ENCODE measurements at regions not wholly inside any gene's neighbourhood (a gene's known extent, or its start where the extent isn't known, plus 50 kb on each side); places are given as distances from the start of the nearest gene placed in this dataset.

DNA sequence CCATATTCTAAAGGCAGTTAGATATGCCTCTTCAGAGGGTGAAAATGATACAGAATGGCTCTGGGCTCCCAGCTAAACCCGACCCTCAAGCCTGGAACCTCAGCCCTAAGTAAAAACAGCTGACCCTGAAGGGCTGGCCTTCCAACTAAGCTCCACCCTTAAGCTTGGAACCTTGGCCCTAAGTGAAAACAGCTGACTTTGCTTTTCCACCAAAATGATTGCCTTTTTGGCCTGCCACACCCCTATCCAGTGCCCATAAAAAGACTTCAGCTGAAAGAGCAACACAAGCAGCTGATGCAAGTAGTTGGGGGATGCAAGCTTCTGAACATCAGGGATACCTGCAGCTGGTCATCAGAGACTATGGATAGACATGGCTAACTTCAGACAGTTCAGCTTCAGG lies 647.4 kb upstream of the SGCD start:
- POLR2A ChIA-PET: no interaction called here
- TF ChIP-seq MAX (IDR thresholded peaks at IDR 0.05; ENCODE audit: insufficient read depth, insufficient read length): no peak
- TF ChIP-seq FOS (IDR thresholded peaks at IDR 0.05; ENCODE audit: borderline replicate concordance, insufficient read depth, low read length): no peak
- no peak for TF ChIP-seq EZH2 (IDR thresholded peaks at IDR 0.05; ENCODE audit: borderline replicate concordance, low read depth, low read length, severe bottlenecking)
- dilution Hi-C loops (cut with MboI; ENCODE audit: extremely low pct_ligation_motif_present, low sequenced_read_pairs): no loop called here

DNA sequence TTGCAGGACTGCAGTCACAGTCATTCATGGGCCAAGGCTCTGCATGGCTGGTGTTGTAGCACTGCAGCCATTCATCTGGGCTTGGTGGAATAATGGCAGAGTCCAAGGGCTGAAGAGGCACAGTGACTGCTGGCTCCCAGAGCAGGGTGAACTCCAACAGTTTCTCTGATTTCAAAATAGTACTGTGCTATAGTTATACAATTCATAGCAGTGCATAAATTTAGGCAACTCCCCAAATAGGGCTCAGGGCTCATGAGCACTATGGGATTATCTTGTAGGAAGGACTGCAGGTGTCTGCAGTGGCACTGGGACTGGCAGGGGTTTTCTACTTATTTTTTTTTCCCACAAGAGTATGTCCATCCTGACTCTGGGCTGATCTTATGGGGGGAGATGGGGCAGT lies 642.5 kb upstream of the SGCD start:
- ChIA-PET POLR2A (no interaction called here), CTCF (no interaction called here)
- TF ChIP-seq MAX (IDR thresholded peaks at IDR 0.05; ENCODE audit: insufficient read depth, insufficient read length) (no peak), FOS (IDR thresholded peaks at IDR 0.05; ENCODE audit: borderline replicate concordance, insufficient read depth, low read length) (no peak), JUN (IDR thresholded peaks at IDR 0.05; ENCODE audit: borderline replicate concordance, insufficient read depth, insufficient read length, low read depth) (no peak), POLR2AphosphoS5 (IDR thresholded peaks at IDR 0.05; ENCODE audit: insufficient read depth, low read depth, low read length) (no peak), POLR2A (IDR thresholded peaks at IDR 0.05; ENCODE audit: low read depth, low read length) (no peak), EZH2 (IDR thresholded peaks at IDR 0.05; ENCODE audit: borderline replicate concordance, low read depth, low read length, severe bottlenecking) (no peak), GATA2 (IDR thresholded peaks at IDR 0.05; ENCODE audit: insufficient read depth, insufficient read length, low read depth, low read length) (no peak), CTCF (IDR thresholded peaks at IDR 0.05; ENCODE audit: extremely low read depth in 1 of 2, insufficient read depth in 1 of 2, low read depth in 1 of 2, low read length in 2 of 2) (no peak), MYC (IDR thresholded peaks at IDR 0.05; ENCODE audit: low read depth, low read length) (no peak)
- dilution Hi-C loops (cut with MboI; ENCODE audit: extremely low pct_ligation_motif_present, low sequenced_read_pairs): no loop called here
- Histone ChIP-seq H3K4me1 (ENCODE audit: control insufficient read depth, extremely low read depth, insufficient read depth, low read length) (no peaks in the 10 kb centered on the region), H2AFZ (ENCODE audit: low read depth, low read length) (no peak overlapping the region), H3K27me3 (ENCODE audit: control insufficient read depth in 2 of 2, insufficient read depth in 2 of 2, low read length in 2 of 2) (no peaks in the 10 kb centered on the region), H4K20me1 (replicated peaks; ENCODE audit: control insufficient read depth, extremely low read depth, insufficient read depth, low read length) (no peaks in the 10 kb centered on the region), H3K4me3 (replicated peaks in 1 of 3; ENCODE audit: insufficient read depth in 1 of 3, low read depth in 1 of 3, low read length in 3 of 3) (no peak overlapping the region), H3K9me1 (replicated peaks; ENCODE audit: control insufficient read depth, extremely low read depth, insufficient read depth, low read length) (no peaks in the 10 kb centered on the region), H3K79me2 (ENCODE audit: control insufficient read depth, insufficient read depth, low read length) (no peaks in the 10 kb centered on the region), H3K27ac (ENCODE audit: insufficient read depth, low read depth, low read length) (no peak overlapping the region), H3K9me3 (replicated peaks; ENCODE audit: control insufficient read depth, insufficient read depth, low read length) (no peaks in the 10 kb centered on the region), H3K9ac (replicated peaks; ENCODE audit: extremely low read depth, insufficient read depth, low read length) (no peak overlapping the region), H3K36me3 (ENCODE audit: control insufficient read depth in 2 of 2, extremely low read depth in 1 of 2, insufficient read depth in 2 of 2, low read length in 2 of 2) (no peaks in the 10 kb centered on the region), H3K4me2 (ENCODE audit: insufficient read depth, low read length) (no peak overlapping the region)
- DNase-seq (ENCODE audit: low read depth, low spot score) (no peak), FAIRE-seq (no peak)
- intact Hi-C loops (cut with micrococcal nuclease): no loop called here
- no TSS peak for BruUV-seq (replicated peaks)

More for the DNA sequence above, 647.4 kb upstream of the SGCD start:
- Histone ChIP-seq H3K79me2 (ENCODE audit: control insufficient read depth, insufficient read depth, low read length) (no peaks in the 10 kb centered on the region), H3K4me3 (replicated peaks in 1 of 3; ENCODE audit: insufficient read depth in 1 of 3, low read depth in 1 of 3, low read length in 3 of 3) (no peak overlapping the region), H3K9me3 (replicated peaks; ENCODE audit: control insufficient read depth, insufficient read depth, low read length) (peaks cover 6% of the 10 kb centered on the region), H3K4me2 (ENCODE audit: insufficient read depth, low read length) (no peak overlapping the region), H3K4me1 (ENCODE audit: control insufficient read depth, extremely low read depth, insufficient read depth, low read length) (no peaks in the 10 kb centered on the region), H3K36me3 (ENCODE audit: control insufficient read depth in 2 of 2, extremely low read depth in 1 of 2, insufficient read depth in 2 of 2, low read length in 2 of 2) (no peaks in the 10 kb centered on the region), H3K9ac (replicated peaks; ENCODE audit: extremely low read depth, insufficient read depth, low read length) (no peak overlapping the region), H3K27me3 (ENCODE audit: control insufficient read depth in 2 of 2, insufficient read depth in 2 of 2, low read length in 2 of 2) (no peaks in the 10 kb centered on the region), H3K9me1 (replicated peaks; ENCODE audit: control insufficient read depth, extremely low read depth, insufficient read depth, low read length) (no peaks in the 10 kb centered on the region), H3K27ac (ENCODE audit: insufficient read depth, low read depth, low read length) (no peak overlapping the region), H4K20me1 (replicated peaks; ENCODE audit: control insufficient read depth, extremely low read depth, insufficient read depth, low read length) (no peaks in the 10 kb centered on the region), H2AFZ (ENCODE audit: low read depth, low read length) (no peak overlapping the region)
- DNase-seq (ENCODE audit: low read depth, low spot score): no peak
- CTCF ChIA-PET: no interaction called here
- FAIRE-seq: no peak
- intact Hi-C loops (cut with micrococcal nuclease): no loop called here
- no TSS peak for BruUV-seq (replicated peaks)

Data from endothelial cell of umbilical vein (primary cell).